Head of caudate nucleus (tissue), 42 donors: ENCODE measurements at regions not wholly inside any gene's neighbourhood (a gene's known extent, or its start where the extent isn't known, plus 50 kb on each side); places are given as distances from the start of the nearest gene placed in this dataset.
"Not testable (repeated sequence)": the region's sequence is repeated elsewhere in the genome, so short reads cannot be mapped to it uniquely, and the experiment has no call there.

Experiments
- DNase-seq, 42 donors: peaks; one replicate each; pipeline versions ENCODE4 v3.0.0 to v3.0.0-alpha.2; 2020 to 2021; ENCODE audit warnings: mixed read lengths in 7 of 42
- intact Hi-C: fragments of 100-400 bp; cut with DNase I; formaldehyde crosslinking; loops from one replicate; pipeline ENCODE4 v1.15.0; 2022

GRCh38 chr5:8561854-8562253, 692.9 kb downstream of the MTRR start:
- intact Hi-C loops: no loop called here
- DNase-seq: no peak

GRCh38 chr5:8563540-8563939, 694.6 kb downstream of the MTRR start:
- DNase-seq, intact Hi-C loops: not testable (repeated sequence)

- no peak for DNase-seq
- intact Hi-C loops: no loop called here
These were observed 699.9 kb downstream of the MTRR start for GRCh38 chr5:8568858-8569257.

- no peak for DNase-seq
- intact Hi-C loops: no loop called here
These were observed 701.6 kb downstream of the MTRR start for GRCh38 chr5:8570528-8570927.

GRCh38 chr5:8576178-8576577, 707.2 kb downstream of the MTRR start:
- no peak for DNase-seq
- intact Hi-C loops: no loop called here

- intact Hi-C loops: no loop called here
- DNase-seq: no peak
These were observed 708.8 kb downstream of the MTRR start for GRCh38 chr5:8577792-8578191.

GRCh38 chr5:8580298-8580697, 711.4 kb downstream of the MTRR start:
- intact Hi-C loops: no loop called here
- DNase-seq: no peak

GRCh38 chr5:8581047-8581446, 712.1 kb downstream of the MTRR start:
- intact Hi-C loops: no loop called here

GRCh38 chr5:8585230-8586018, 716.5 kb downstream of the MTRR start:
- no peak for DNase-seq
- intact Hi-C loops: no loop called here

More at GRCh38 chr5:8581047-8581446, 712.1 kb downstream of the MTRR start:
- DNase-seq: no peak

- DNase-seq: no peak
- intact Hi-C loops: no loop called here
These were observed 722.0 kb downstream of the MTRR start for GRCh38 chr5:8590959-8591358.

GRCh38 chr5:8598356-8598755, 729.4 kb downstream of the MTRR start:
- intact Hi-C loops: no loop called here
- no peak for DNase-seq

GRCh38 chr5:8598996-8599395, 730.0 kb downstream of the MTRR start:
- intact Hi-C loops: no loop called here
- DNase-seq: no peak

- no peak for DNase-seq
- intact Hi-C loops: no loop called here
These were observed 731.9 kb downstream of the MTRR start for GRCh38 chr5:8600843-8601242.

- intact Hi-C loops: no loop called here
- DNase-seq: no peak
These were observed 732.9 kb downstream of the MTRR start for GRCh38 chr5:8601831-8602354.

- intact Hi-C loops: no loop called here
- no peak for DNase-seq
These were observed 737.3 kb downstream of the MTRR start for GRCh38 chr5:8606231-8606630.

- no peak for DNase-seq
- intact Hi-C loops: no loop called here
These were observed 742.1 kb downstream of the MTRR start for GRCh38 chr5:8611067-8611466.

- no peak for DNase-seq
- intact Hi-C loops: no loop called here
These were observed 744.2 kb downstream of the MTRR start for GRCh38 chr5:8613078-8613685.

GRCh38 chr5:8615142-8615858, 746.4 kb downstream of the MTRR start:
- DNase-seq: no peak
- intact Hi-C loops: no loop called here

- intact Hi-C loops: no loop called here
- DNase-seq: no peak
These were observed 759.6 kb downstream of the MTRR start for GRCh38 chr5:8628521-8628920.

- DNase-seq: no peak
- intact Hi-C loops: no loop called here
These were observed 764.3 kb downstream of the MTRR start for GRCh38 chr5:8633259-8633658.
